GM19351 (cell line): ENCODE measurements at regions not wholly inside any gene's neighbourhood (a gene's known extent, or its start where the extent isn't known, plus 50 kb on each side); places are given as distances from the start of the nearest gene placed in this dataset.

Experiments used
- ATAC-seq: cut with Tn5 transposase; IDR thresholded peaks from one replicate; pipeline ENCODE4 v1.9.1; 2021; ENCODE audit warnings: mild to moderate bottlenecking, moderate library complexity; ENCODE audit not compliant: unreplicated experiment

DNA sequence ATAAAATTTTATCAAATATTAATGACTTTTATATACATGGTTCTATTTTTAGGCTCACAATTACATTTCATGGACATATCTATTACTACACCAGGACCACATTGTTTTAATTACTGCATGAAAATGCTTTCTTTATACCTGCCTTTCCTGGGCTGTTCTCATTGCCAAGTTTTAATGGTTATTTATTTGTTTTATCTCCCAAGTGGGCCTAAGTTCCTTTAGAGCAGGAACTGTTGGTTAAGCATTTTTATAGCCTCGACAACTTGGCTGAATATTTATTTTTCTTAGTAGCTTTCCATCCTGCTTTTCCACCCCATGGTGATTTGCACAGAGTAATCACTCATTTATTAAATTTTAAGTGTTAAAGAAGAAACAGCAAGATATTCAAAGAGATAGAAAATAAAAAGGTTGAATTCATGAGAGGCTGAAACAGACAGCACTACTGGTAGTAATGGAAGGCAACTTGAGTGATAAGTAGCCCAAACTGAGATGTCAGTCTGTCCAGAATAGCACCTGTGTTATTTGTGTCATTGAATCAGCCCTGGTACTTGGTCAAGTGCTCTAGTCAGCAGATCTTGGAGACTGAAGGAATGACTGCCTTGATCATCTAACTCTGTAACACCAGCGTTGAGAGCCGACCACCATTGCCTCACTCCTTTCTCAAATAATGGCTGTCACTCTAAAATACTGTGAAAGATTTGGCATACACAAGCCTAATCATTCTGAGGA, 119.1 kb upstream of the EGLN3 start:
- no peak for ATAC-seq

DNA sequence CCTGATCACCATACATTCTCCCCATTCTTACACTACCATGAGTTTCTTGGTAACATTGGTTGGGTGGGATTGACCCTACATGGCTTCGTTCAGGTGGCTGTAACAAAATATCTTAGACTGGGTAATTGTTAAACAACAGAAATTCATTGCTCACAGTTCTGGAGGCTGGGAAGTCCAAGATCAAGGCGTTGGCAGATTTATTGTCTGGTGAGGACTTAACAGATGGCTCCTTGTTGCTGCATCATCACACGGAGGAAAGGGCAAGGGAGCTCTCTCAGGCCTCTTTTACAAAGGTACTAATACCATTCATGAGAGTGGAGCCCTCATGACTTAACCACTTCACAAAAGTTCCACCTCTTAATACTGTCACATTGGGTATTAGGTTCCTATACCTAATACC, 116.7 kb upstream of the EGLN3 start:
- ATAC-seq: no peak

GRCh38 chr14:34065690-34066391, 115.0 kb upstream of the EGLN3 start:
- ATAC-seq: no peak

- no peak for ATAC-seq
These were observed 114.4 kb upstream of the EGLN3 start for GRCh38 chr14:34065236-34065635.

DNA sequence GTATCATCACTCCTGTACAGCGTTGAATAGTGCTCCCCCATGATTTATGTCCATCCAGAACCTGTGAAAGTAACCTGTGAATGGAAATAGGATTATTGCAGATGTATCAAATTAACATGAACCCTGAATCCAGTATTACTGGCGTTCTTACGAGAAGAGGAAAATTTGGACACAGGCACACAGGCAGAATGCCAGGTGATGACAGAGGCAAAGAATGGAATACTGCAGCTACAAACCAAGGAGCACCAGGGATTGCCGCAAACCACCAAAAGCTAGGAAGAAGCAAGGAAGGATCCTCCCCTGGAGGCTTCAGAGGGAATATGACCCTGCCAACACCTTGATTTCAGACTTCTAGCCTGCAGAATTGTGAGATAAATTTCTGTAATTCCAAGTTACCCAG, 113.5 kb upstream of the EGLN3 start:
- no peak for ATAC-seq

DNA sequence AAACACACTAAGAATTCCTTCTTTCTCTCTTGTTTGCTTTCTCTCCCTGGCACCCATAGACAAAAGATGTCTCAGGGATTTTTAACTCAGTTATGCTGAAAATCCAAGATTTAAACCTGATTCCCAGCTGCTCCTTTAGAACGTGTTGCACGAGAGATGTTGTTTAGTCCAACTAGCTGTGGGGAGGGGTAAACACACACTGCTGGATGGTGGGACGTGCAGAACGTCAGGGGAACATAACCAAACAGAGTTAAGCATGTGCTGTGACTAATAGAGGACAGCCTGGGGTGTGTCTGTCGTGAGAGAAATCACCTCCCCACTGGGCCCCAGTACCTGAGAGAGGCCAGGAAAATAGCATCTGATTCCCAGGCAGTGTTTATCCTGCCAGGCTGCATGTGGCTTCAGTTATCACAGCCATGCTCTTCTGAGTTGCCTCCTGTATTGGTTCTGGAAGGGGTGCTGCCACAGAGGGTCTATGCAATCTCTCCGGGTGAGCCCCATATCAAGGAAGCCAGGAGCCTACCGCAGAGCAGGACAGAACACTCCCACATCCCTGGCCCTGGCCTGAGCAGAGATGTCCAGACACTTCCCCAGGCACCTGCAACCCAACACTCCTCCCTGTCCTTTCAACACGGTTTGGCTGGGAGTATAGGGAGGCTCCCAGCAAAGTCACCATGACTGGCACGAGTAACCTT, 112.7 kb upstream of the EGLN3 start:
- ATAC-seq: no peak

GRCh38 chr14:34063042-34063441, 112.2 kb upstream of the EGLN3 start:
- ATAC-seq: no peak

- ATAC-seq: no peak
These were observed 111.6 kb upstream of the EGLN3 start for GRCh38 chr14:34062353-34062973.

DNA sequence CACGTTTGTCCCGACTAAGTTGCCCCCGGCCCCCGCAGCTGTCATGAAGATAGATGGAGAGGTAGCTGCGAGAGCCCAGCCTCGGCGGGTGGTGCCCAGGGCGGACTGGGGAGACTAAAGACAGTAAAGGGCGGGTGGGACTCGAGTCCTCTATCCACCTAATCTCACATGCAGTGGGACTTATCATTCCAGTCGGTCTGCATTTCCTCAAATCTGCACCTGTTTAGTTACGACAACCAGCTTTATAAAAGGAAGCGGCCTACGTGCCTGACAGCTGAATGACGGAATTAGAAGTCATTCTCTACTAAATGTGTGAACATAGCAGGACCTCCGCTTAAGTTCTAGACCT, 109.8 kb upstream of the EGLN3 start:
- no peak for ATAC-seq

GRCh38 chr14:34059925-34060650, 109.2 kb upstream of the EGLN3 start:
- ATAC-seq: peak; percentile 82

GRCh38 chr14:34059037-34059924, 108.4 kb upstream of the EGLN3 start:
- no peak for ATAC-seq

DNA sequence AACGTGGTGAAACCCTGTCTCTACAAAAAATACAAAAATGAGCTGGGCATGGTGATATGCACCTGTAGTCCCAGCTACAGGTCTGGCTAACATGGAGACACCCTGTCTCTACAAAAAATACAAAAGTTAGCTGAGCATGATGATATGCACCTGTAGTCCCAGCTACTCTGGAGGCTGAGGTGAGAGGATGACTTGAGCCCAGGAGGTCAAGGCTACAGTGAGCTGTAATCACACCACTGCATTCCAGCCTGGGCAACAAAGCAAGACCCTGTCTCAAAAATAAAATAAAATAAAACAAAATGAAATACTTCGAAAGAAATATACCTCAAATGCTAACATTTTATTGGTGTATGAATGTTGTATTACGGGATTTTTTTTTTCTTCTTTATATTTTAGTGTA, 107.6 kb upstream of the EGLN3 start:
- no peak for ATAC-seq

DNA sequence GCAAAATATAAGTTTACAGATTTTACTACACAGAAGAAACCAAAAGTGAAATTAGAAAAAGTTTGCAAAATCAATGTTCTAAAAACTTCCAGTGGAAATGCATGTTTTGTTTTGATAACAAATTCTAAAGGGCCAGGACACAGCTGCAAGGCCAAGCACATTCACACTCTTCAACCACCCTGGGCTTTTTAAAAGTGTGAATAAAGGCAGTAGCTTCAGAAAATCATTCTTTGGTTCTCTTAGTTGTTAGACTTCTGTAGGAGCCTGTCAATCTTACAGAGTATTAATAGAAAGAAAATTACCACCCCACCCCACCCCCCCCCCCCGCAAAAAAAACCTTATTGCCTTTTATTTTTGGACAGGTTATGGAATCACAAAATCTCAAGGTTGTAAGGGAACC, 105.2 kb upstream of the EGLN3 start:
- ATAC-seq: no peak

DNA sequence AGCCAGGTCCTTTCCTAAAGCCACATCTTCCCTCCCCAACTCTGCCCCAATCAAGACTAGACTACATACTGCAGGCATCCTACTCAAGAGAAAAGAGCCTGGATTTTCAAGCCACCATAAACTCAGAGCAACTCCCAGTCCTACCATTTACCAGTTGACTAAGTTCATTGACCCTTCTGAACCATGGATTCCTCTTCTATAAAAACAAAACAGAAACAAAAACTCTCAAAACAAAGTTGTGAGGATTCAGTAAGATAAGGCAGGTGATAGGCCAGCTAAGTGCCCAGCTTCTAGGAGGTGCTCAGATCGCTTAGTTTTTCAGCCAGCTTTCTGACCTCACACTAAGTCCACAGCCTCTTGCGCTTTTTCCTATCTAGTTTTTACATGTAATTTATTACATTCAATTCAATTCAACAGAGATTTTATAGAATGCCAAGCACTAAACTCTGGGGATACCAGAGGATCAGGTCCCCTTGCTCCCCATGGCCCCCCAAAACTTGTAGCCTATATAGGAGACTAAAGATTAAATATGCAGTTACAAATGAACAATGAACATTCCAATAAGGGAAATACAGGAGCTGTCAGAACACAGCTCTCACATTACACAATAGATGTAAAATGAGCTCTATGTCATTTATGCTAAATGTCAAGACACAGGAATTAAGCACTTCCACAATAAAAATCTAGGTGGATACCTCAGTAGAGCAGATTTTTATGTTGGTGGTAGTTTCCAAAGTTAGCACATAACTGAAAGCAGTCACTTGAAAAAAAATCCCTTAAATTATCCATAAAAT, 104.5 kb upstream of the EGLN3 start:
- no peak for ATAC-seq

DNA sequence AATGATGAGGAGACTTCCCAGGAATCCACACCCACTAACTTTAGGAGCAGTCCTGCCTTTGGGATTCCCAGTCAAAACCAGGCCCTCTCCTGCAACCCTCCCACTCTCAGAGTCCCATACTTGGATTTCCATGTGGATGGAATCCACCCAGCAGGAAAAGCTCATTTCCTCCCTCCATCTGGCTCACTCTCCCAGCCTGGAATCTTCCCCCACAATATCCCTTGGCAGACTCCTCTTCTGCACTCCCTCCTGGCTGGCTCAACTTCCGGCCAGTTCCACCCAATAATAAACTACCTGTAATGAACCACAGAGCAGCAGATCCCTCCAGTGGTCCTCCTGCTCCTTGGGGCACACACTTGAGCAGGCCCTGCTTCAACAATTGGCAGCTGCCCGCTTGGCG, 102.8 kb upstream of the EGLN3 start:
- no peak for ATAC-seq

DNA sequence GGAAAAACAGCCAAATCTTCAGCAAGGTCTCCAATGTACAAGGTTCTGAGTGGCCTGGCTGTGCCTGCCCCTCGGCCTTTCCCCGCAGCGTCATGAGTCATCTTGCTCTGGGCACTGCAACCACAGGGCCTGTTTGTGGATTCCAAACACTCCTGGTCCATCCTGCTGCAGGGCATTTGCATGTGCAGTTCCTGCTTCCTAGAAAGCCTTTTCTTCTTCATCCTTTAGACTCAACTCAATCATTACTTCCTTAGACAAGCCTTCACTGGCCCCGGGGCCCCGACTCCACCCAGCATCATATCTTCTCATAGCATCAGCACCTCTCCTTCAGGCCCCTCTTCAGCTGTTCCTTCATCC, 101.8 kb upstream of the EGLN3 start:
- ATAC-seq: no peak

- no peak for ATAC-seq
These were observed 101.2 kb upstream of the EGLN3 start for GRCh38 chr14:34051966-34052657.

GRCh38 chr14:34050606-34051005, 99.7 kb upstream of the EGLN3 start:
- ATAC-seq: no peak

- no peak for ATAC-seq
These were observed 98.9 kb upstream of the EGLN3 start for GRCh38 chr14:34049790-34050189.
